ENCODE measurements at regions not wholly inside any gene's neighbourhood (a gene's known extent, or its start where the extent isn't known, plus 50 kb on each side); places are given as distances from the start of the nearest gene placed in this dataset.

GRCh38 chr2:4951368-4951767 lies 740.8 kb upstream of the SOX11 start:
- DNase-seq (ENCODE audit: low read depth) = no peak

GRCh38 chr2:4959219-4959618 lies 733.0 kb upstream of the SOX11 start:
- no peak for TF ChIP-seq CTCF (conservative IDR thresholded peaks at IDR 0.05; ENCODE audit: low read depth, low read length)
- DNase-seq (ENCODE audit: low read depth) = no peak
- H3K4me3 ChIP-seq (ENCODE audit: low read depth, low read length) = no peak overlapping the region

More at GRCh38 chr2:4951368-4951767, 740.8 kb upstream of the SOX11 start:
- no peak for TF ChIP-seq CTCF (conservative IDR thresholded peaks at IDR 0.05; ENCODE audit: low read depth, low read length)
- H3K4me3 ChIP-seq (ENCODE audit: low read depth, low read length) = no peak overlapping the region

- DNase-seq (ENCODE audit: low read depth) = no peak
- H3K4me3 ChIP-seq (ENCODE audit: low read depth, low read length) = no peak overlapping the region
- TF ChIP-seq CTCF (conservative IDR thresholded peaks at IDR 0.05; ENCODE audit: low read depth, low read length) = no peak
Measured at GRCh38 chr2:4962419-4962818, 729.8 kb upstream of the SOX11 start.

- DNase-seq (ENCODE audit: low read depth) = no peak
- no peak for TF ChIP-seq CTCF (conservative IDR thresholded peaks at IDR 0.05; ENCODE audit: low read depth, low read length)
- H3K4me3 ChIP-seq (ENCODE audit: low read depth, low read length) = no peak overlapping the region
Measured at GRCh38 chr2:4963106-4963505, 729.1 kb upstream of the SOX11 start.

GRCh38 chr2:4964001-4964540 lies 728.1 kb upstream of the SOX11 start:
- no peak for DNase-seq (ENCODE audit: low read depth)
- no peak for TF ChIP-seq CTCF (conservative IDR thresholded peaks at IDR 0.05; ENCODE audit: low read depth, low read length)
- H3K4me3 ChIP-seq (ENCODE audit: low read depth, low read length) = no peak overlapping the region

- DNase-seq (ENCODE audit: low read depth) = no peak
- no peak for TF ChIP-seq CTCF (conservative IDR thresholded peaks at IDR 0.05; ENCODE audit: low read depth, low read length)
- H3K4me3 ChIP-seq (ENCODE audit: low read depth, low read length) = no peak overlapping the region
Measured at GRCh38 chr2:4964579-4964978, 727.6 kb upstream of the SOX11 start.

- TF ChIP-seq CTCF (conservative IDR thresholded peaks at IDR 0.05; ENCODE audit: low read depth, low read length) = no peak
- H3K4me3 ChIP-seq (ENCODE audit: low read depth, low read length) = no peak overlapping the region
- DNase-seq (ENCODE audit: low read depth) = no peak
Measured at GRCh38 chr2:4965556-4966320, 726.4 kb upstream of the SOX11 start.
